ENCODE measurements at regions not wholly inside any gene's neighbourhood (a gene's known extent, or its start where the extent isn't known, plus 50 kb on each side); places are given as distances from the start of the nearest gene placed in this dataset.

- H3K79me2 ChIP-seq = no peaks in the 10 kb centered on the region
- WGBS (ENCODE audit: low lambda C conversion rate, missing lambda C conversion rate) = 86% methylated on average over 9 of the region's 9 CpGs
- no peak overlapping the region for H3K4me3 ChIP-seq
- DNase-seq (ENCODE audit: low spot score) = no peak
- H3K27ac ChIP-seq = no peak overlapping the region
- no peaks in the 10 kb centered on the region for H3K27me3 ChIP-seq
- no peaks in the 10 kb centered on the region for H3K4me1 ChIP-seq (ENCODE audit: insufficient read depth)
- H3K9me3 ChIP-seq (ENCODE audit: low read depth) = no peaks in the 10 kb centered on the region
- TF ChIP-seq CTCF (IDR thresholded peaks at IDR 0.05; ENCODE audit: poor library complexity) = no peak
- no peak for TF ChIP-seq EZH2phosphoT487 (IDR thresholded peaks at IDR 0.05; ENCODE audit: low read depth, severe bottlenecking, unreplicated experiment)
- no peak for TF ChIP-seq EZH2 (IDR thresholded peaks at IDR 0.05; ENCODE audit: borderline replicate concordance)
- no peak overlapping the region for H2AFZ ChIP-seq
- H3K36me3 ChIP-seq (replicated peaks; ENCODE audit: insufficient read depth, low read depth) = no peaks in the 10 kb centered on the region
- no peaks in the 10 kb centered on the region for H3K9me2 ChIP-seq (replicated peaks; ENCODE audit: insufficient read depth)
- no peaks in the 10 kb centered on the region for H4K20me1 ChIP-seq (ENCODE audit: insufficient read depth, poor library complexity, severe bottlenecking)
- H3K4me2 ChIP-seq = no peak overlapping the region
Measured at GRCh38 chr11:19631712-19632498, 80.7 kb upstream of the NAV2 start.

GRCh38 chr11:19628018-19628417 lies 84.6 kb upstream of the NAV2 start:
- DNase-seq (ENCODE audit: low spot score) = no peak
- WGBS (ENCODE audit: low lambda C conversion rate, missing lambda C conversion rate) = 83% methylated on average over 5 of the region's 5 CpGs
- TF ChIP-seq CTCF (IDR thresholded peaks at IDR 0.05; ENCODE audit: poor library complexity) (no peak), EZH2phosphoT487 (IDR thresholded peaks at IDR 0.05; ENCODE audit: low read depth, severe bottlenecking, unreplicated experiment) (no peak), EZH2 (IDR thresholded peaks at IDR 0.05; ENCODE audit: borderline replicate concordance) (no peak)
- Histone ChIP-seq H3K4me2 (no peak overlapping the region), H4K20me1 (ENCODE audit: insufficient read depth, poor library complexity, severe bottlenecking) (no peaks in the 10 kb centered on the region), H3K27me3 (no peaks in the 10 kb centered on the region), H3K36me3 (replicated peaks; ENCODE audit: insufficient read depth, low read depth) (no peaks in the 10 kb centered on the region), H3K9me3 (ENCODE audit: low read depth) (no peaks in the 10 kb centered on the region), H3K27ac (no peak overlapping the region), H2AFZ (no peak overlapping the region), H3K4me1 (ENCODE audit: insufficient read depth) (no peaks in the 10 kb centered on the region), H3K9me2 (replicated peaks; ENCODE audit: insufficient read depth) (no peaks in the 10 kb centered on the region), H3K79me2 (no peaks in the 10 kb centered on the region), H3K4me3 (no peak overlapping the region)

GRCh38 chr11:19627566-19627965 lies 85.1 kb upstream of the NAV2 start:
- no peak overlapping the region for H3K4me3 ChIP-seq
- 88% methylated on average over 3 of the region's 4 CpGs for WGBS (ENCODE audit: low lambda C conversion rate, missing lambda C conversion rate)
- no peak overlapping the region for H3K4me2 ChIP-seq
- TF ChIP-seq EZH2 (IDR thresholded peaks at IDR 0.05; ENCODE audit: borderline replicate concordance) (no peak), CTCF (IDR thresholded peaks at IDR 0.05; ENCODE audit: poor library complexity) (no peak), EZH2phosphoT487 (IDR thresholded peaks at IDR 0.05; ENCODE audit: low read depth, severe bottlenecking, unreplicated experiment) (no peak)
- no peaks in the 10 kb centered on the region for H3K9me2 ChIP-seq (replicated peaks; ENCODE audit: insufficient read depth)
- H3K79me2 ChIP-seq = no peaks in the 10 kb centered on the region
- H3K4me1 ChIP-seq (ENCODE audit: insufficient read depth) = no peaks in the 10 kb centered on the region
- H3K36me3 ChIP-seq (replicated peaks; ENCODE audit: insufficient read depth, low read depth) = no peaks in the 10 kb centered on the region
- no peaks in the 10 kb centered on the region for H3K9me3 ChIP-seq (ENCODE audit: low read depth)
- H3K27me3 ChIP-seq = no peaks in the 10 kb centered on the region
- no peaks in the 10 kb centered on the region for H4K20me1 ChIP-seq (ENCODE audit: insufficient read depth, poor library complexity, severe bottlenecking)
- H2AFZ ChIP-seq = no peak overlapping the region
- no peak for DNase-seq (ENCODE audit: low spot score)
- H3K27ac ChIP-seq = no peak overlapping the region
